H9 (cell line): ENCODE measurements at regions not wholly inside any gene's neighbourhood (a gene's known extent, or its start where the extent isn't known, plus 50 kb on each side); places are given as distances from the start of the nearest gene placed in this dataset.

Source experiments
- DNase-seq: peaks from one replicate; pipeline ENCODE4 v3.0.0-alpha.2; 2017
- H2AFZ ChIP-seq: one replicate; pipeline ENCODE4 v1.6.1; 2013; ENCODE audit warnings: mild to moderate bottlenecking, low read length, control low read depth, moderate library complexity
- H2AK5ac ChIP-seq: 2 replicates; pipeline ENCODE4 v1.6.1; 2013; ENCODE audit warnings: low read length, control low read depth, mixed read lengths; ENCODE audit not compliant: insufficient read length
- H2BK120ac ChIP-seq: one replicate; pipeline ENCODE4 v1.6.1; 2013; ENCODE audit warnings: low read depth, mild to moderate bottlenecking, low read length, control low read depth, inconsistent platforms; ENCODE audit not compliant: poor library complexity, severe bottlenecking
- H2BK12ac ChIP-seq: 2 replicates; pipeline ENCODE4 v1.6.1; 2013; ENCODE audit warnings: low read length, control low read depth, mixed read lengths, low read depth; ENCODE audit not compliant: insufficient read length
- H2BK15ac ChIP-seq: 2 replicates; pipeline ENCODE4 v1.6.1; 2013; ENCODE audit warnings: low read depth, low read length, control low read depth
- H2BK20ac ChIP-seq: one replicate; pipeline ENCODE4 v1.6.1; 2013; ENCODE audit warnings: low read depth, mild to moderate bottlenecking, low read length, control low read depth, inconsistent platforms; ENCODE audit not compliant: poor library complexity, severe bottlenecking
- H2BK5ac ChIP-seq: 2 replicates; pipeline ENCODE4 v1.6.1; 2013; ENCODE audit warnings: low read length, control low read depth, mixed read lengths; ENCODE audit not compliant: insufficient read length
- H3K14ac ChIP-seq: 2 replicates; pipeline ENCODE4 v1.6.1; 2013; ENCODE audit warnings: low read length, control low read depth; ENCODE audit not compliant: insufficient read depth
- H3K18ac ChIP-seq: 2 replicates; pipeline ENCODE4 v1.6.1; 2013; ENCODE audit warnings: low read depth, mild to moderate bottlenecking, mixed read lengths, low read length, control low read depth; ENCODE audit not compliant: insufficient read length
- H3K23ac ChIP-seq: 2 replicates; pipeline ENCODE4 v1.6.1; 2013; ENCODE audit warnings: low read length, control low read depth, mixed read lengths, low read depth; ENCODE audit not compliant: insufficient read length
- H3K23me2 ChIP-seq: 2 replicates; pipeline ENCODE4 v1.6.1; 2013; ENCODE audit warnings: low read depth, mild to moderate bottlenecking, mixed read lengths, low read length, control low read depth; ENCODE audit not compliant: insufficient read length, poor library complexity, severe bottlenecking
- H3K27ac ChIP-seq: 2 replicates; pipeline ENCODE4 v1.5.1; 2013; ENCODE audit warnings: low read length, control low read depth, mixed read lengths, low read depth; ENCODE audit not compliant: insufficient read length
- H3K27me3 ChIP-seq: 2 replicates; pipeline ENCODE4 v1.6.1; 2013; ENCODE audit warnings: low read length, control low read depth, inconsistent platforms; ENCODE audit not compliant: insufficient read depth
- H3K4ac ChIP-seq: 2 replicates; pipeline ENCODE4 v1.6.1; 2013; ENCODE audit warnings: low read depth, mild to moderate bottlenecking, control low read depth, inconsistent platforms, low read length, moderate library complexity
- H3K4me1 ChIP-seq: 2 replicates; pipeline ENCODE4 v1.6.1; 2013; ENCODE audit warnings: low read length, control low read depth, inconsistent platforms; ENCODE audit not compliant: insufficient read depth
- H3K4me2 ChIP-seq: 2 replicates; pipeline ENCODE4 v1.6.1; 2013; ENCODE audit warnings: low read length, control low read depth, mixed read lengths; ENCODE audit not compliant: insufficient read length, insufficient read depth
- H3K56ac ChIP-seq: 2 replicates; pipeline ENCODE4 v1.6.1; 2013; ENCODE audit warnings: low read depth, mild to moderate bottlenecking, mixed read lengths, low read length, control low read depth; ENCODE audit not compliant: insufficient read length
- H3K79me1 ChIP-seq: 2 replicates; pipeline ENCODE4 v1.6.1; 2013; ENCODE audit warnings: low read depth, mild to moderate bottlenecking, moderate library complexity, low read length, control low read depth, inconsistent platforms; ENCODE audit not compliant: insufficient read depth, poor library complexity, severe bottlenecking
- H3K79me2 ChIP-seq: 2 replicates; pipeline ENCODE4 v1.6.1; 2013; ENCODE audit warnings: low read length, control low read depth, inconsistent platforms; ENCODE audit not compliant: insufficient read depth
- H3K9ac ChIP-seq: 2 replicates; pipeline ENCODE4 v1.6.1; 2013; ENCODE audit warnings: low read length, control low read depth, mixed read lengths; ENCODE audit not compliant: insufficient read length; ENCODE audit errors: extremely low read depth
- H3K9me3 ChIP-seq: one replicate; pipeline ENCODE4 v1.6.1; 2013; ENCODE audit warnings: low read depth, low read length, inconsistent platforms; ENCODE audit not compliant: control insufficient read depth
- H3T11ph ChIP-seq: one replicate; pipeline ENCODE4 v1.6.1; 2013; ENCODE audit warnings: mild to moderate bottlenecking, low read length, control low read depth, inconsistent platforms
- H4K20me1 ChIP-seq: one replicate; pipeline ENCODE4 v1.6.1; 2013; ENCODE audit not compliant: control insufficient read depth, insufficient read length, insufficient read depth
- H4K5ac ChIP-seq: 2 replicates; pipeline ENCODE4 v1.6.1; 2013; ENCODE audit warnings: low read depth, mild to moderate bottlenecking, mixed read lengths, low read length, control low read depth; ENCODE audit not compliant: insufficient read length
- H4K8ac ChIP-seq: replicated peaks from 2 replicates; pipeline ENCODE4 v1.6.1; 2013; ENCODE audit warnings: low read length, control low read depth, mixed read lengths, low read depth; ENCODE audit not compliant: insufficient read length
- H4K91ac ChIP-seq: 2 replicates; pipeline ENCODE4 v1.6.1; 2013; ENCODE audit warnings: low read depth, mild to moderate bottlenecking, moderate library complexity, mixed read lengths, low read length, control low read depth; ENCODE audit not compliant: insufficient read length
- H3K27ac Mint-ChIP-seq, 3 experiments: 2 replicates in 2 of 3; 3 replicates in 1 of 3; pipeline ENCODE4 v1.8.0; 2020 to 2021; ENCODE audit warnings: mixed read lengths in 3 of 3, mild to moderate bottlenecking in 1 of 3, moderate library complexity in 1 of 3
- H3K27me3 Mint-ChIP-seq: 2 replicates; pipeline ENCODE4 v1.8.0; 2021; ENCODE audit warnings: low read depth, mild to moderate bottlenecking, moderate library complexity, mixed read lengths
- H3K36me3 Mint-ChIP-seq, 3 experiments: 2 replicates in 2 of 3; 3 replicates in 1 of 3; pipeline ENCODE4 v1.8.0; 2020 to 2021; ENCODE audit warnings: low read depth in 3 of 3, mixed read lengths in 3 of 3; ENCODE audit not compliant: insufficient read depth in 1 of 3
- H3K4me1 Mint-ChIP-seq, 2 experiments: 2 replicates each; pipeline ENCODE4 v1.8.0; 2020; ENCODE audit warnings: mixed read lengths in 2 of 2
- H3K4me3 Mint-ChIP-seq, 2 experiments: 2 replicates in 1 of 2; 3 replicates in 1 of 2; pipeline ENCODE4 v1.8.0; 2020 to 2021; ENCODE audit warnings: mild to moderate bottlenecking in 2 of 2, mixed read lengths in 2 of 2, moderate library complexity in 1 of 2
- H3K9me3 Mint-ChIP-seq, 2 experiments: 2 replicates in 1 of 2; 3 replicates in 1 of 2; pipeline ENCODE4 v1.8.0; 2020; ENCODE audit warnings: mild to moderate bottlenecking in 2 of 2, mixed read lengths in 2 of 2, moderate library complexity in 1 of 2
- CTCF ChIP-seq: fragments of 200-600 bp; sonication (generic); conservative IDR thresholded peaks from 3 replicates; pipeline ENCODE4 v1.8.0; 2021; ENCODE audit warnings: antibody characterized with exemption, mild to moderate bottlenecking
- WGBS: extraction: QIAGEN DNeasy Blood & Tissue Kit; methylation state at CpG from one replicate; pipeline ENCODE4 v1.1.7; 2013; ENCODE audit warnings: missing lambda C conversion rate, low lambda C conversion rate, mixed read lengths; ENCODE audit not compliant: insufficient read length; ENCODE audit errors: extremely low coverage; 5-methylcytosine and 5-hydroxymethylcytosine counted together

GRCh38 chr21:27759091-27759659, 792.3 kb upstream of the ADAMTS5 start:
- Mint-ChIP-seq H3K4me1 (peaks cover 21 to 28% of the 10 kb centered on the region in 2 experiments), H3K27ac (peak overlapping the region in 1 of 3 experiments; percentile 76; a peak in 2 of 7 replicates), H3K27me3 (no peaks in the 10 kb centered on the region), H3K4me3 (no peak overlapping the region), H3K9me3 (peaks cover 7 to 12% of the 10 kb centered on the region in 2 experiments), H3K36me3 (peaks cover 6 to 19% (median 11%) of the 10 kb centered on the region in 3 experiments; a peak in 6 of 7 replicates)
- H2AFZ ChIP-seq, result no peak overlapping the region
- no peak overlapping the region for H4K8ac ChIP-seq
- H3K27me3 ChIP-seq, result no peaks in the 10 kb centered on the region
- H2BK120ac ChIP-seq, result no peak overlapping the region
- no peak overlapping the region for H3K27ac ChIP-seq
- H2BK5ac ChIP-seq, result no peak overlapping the region
- H3K23me2 ChIP-seq, result no peaks in the 10 kb centered on the region
- no peak overlapping the region for H3K14ac ChIP-seq
- no peak overlapping the region for H2AK5ac ChIP-seq
- no peak overlapping the region for H3K4ac ChIP-seq
- 100% methylated on average over 4 of the region's 11 CpGs for WGBS
- H3K4me1 ChIP-seq, result 0 out of 2 replicates have a peak, but pooled peaks cover 2% of the 10 kb centered on the region
- H2BK20ac ChIP-seq, result no peak overlapping the region
- H2BK15ac ChIP-seq, result no peak overlapping the region
- TF ChIP-seq CTCF, result peak; percentile 66
- no peak overlapping the region for H4K91ac ChIP-seq
- H3K56ac ChIP-seq, result no peak overlapping the region
- no peak overlapping the region for H3K23ac ChIP-seq
- no peak overlapping the region for H3K18ac ChIP-seq
- H4K20me1 ChIP-seq, result no peaks in the 10 kb centered on the region
- no peaks in the 10 kb centered on the region for H3K9me3 ChIP-seq
- H3K79me2 ChIP-seq, result no peaks in the 10 kb centered on the region
- no peak overlapping the region for H2BK12ac ChIP-seq
- no peak overlapping the region for H4K5ac ChIP-seq
- H3K79me1 ChIP-seq, result no peaks in the 10 kb centered on the region
- H3K9ac ChIP-seq, result no peak overlapping the region
- DNase-seq, result peak; percentile 71
- H3K4me2 ChIP-seq, result no peak overlapping the region
- no peak overlapping the region for H3T11ph ChIP-seq
